HepG2 (cell line): ENCODE measurements at regions not wholly inside any gene's neighbourhood (a gene's known extent, or its start where the extent isn't known, plus 50 kb on each side); places are given as distances from the start of the nearest gene placed in this dataset.

Experiments
- ATAC-seq: fragments of 200-7000 bp; cut with Tn5 transposase; 3 replicates; pipeline ENCODE4 v1.9.1; 2020; ENCODE audit warnings: mild to moderate bottlenecking, moderate library complexity
- BruUV-seq: library from RNA; stranded (reverse); fragments of 400-500 nt; replicated peaks from 2 replicates; lab custom pipeline; 2021; lab: Mats Ljungman, UMichigan
- CTCF ChIA-PET: fragments of 300-600 bp; formaldehyde crosslinking; extraction: SDS; loops from one replicate; lab custom pipeline; 2021; ENCODE audit warnings: low total read pairs, inconsistent platforms, low intra/inter-chr PET ratio; lab: Yijun Ruan, JAX
- POLR2A ChIA-PET: fragments of 350-600 bp; sonication (Branson Sonifier 250); formaldehyde crosslinking; loops from one replicate; lab custom pipeline; 2020; ENCODE audit warnings: antibody characterized with exemption, inconsistent platforms; lab: Yijun Ruan, JAX
- DNase-seq: peaks from one replicate; pipeline ENCODE4 v3.0.0-alpha.2; 2015; ENCODE audit warnings: low spot score
- FAIRE-seq: peaks from 3 replicates; lab custom pipeline; 2011; peaks lifted over from hg19 to GRCh38; lab: Jason Lieb, UNC
- H2AFZ ChIP-seq: one replicate; pipeline ENCODE4 v1.6.1; 2011; ENCODE audit warnings: low read length, inconsistent platforms
- H3K27ac ChIP-seq: fragments of 300-600 bp; 3 replicates; pipeline ENCODE4 v1.8.0; 2011; ENCODE audit warnings: mixed run types, mild to moderate bottlenecking, mixed read lengths, low read length, inconsistent platforms; ENCODE audit not compliant: insufficient read depth; ENCODE audit errors: extremely low read length
- H3K27me3 ChIP-seq, 2 experiments: fragments of 200-600 bp in 1 of 2; 2 replicates in 1 of 2; 3 replicates in 1 of 2; pipeline versions ENCODE4 v1.6.0 to v1.8.0; 2011; ENCODE audit warnings: low read length in 2 of 2, mild to moderate bottlenecking in 2 of 2, moderate library complexity in 2 of 2, inconsistent platforms in 1 of 2; ENCODE audit not compliant: insufficient read depth in 2 of 2, control insufficient read depth in 1 of 2
- H3K36me3 ChIP-seq, 2 experiments: fragments of 200-600 bp in 1 of 2; replicated peaks in 1 of 2; 2 replicates in 1 of 2; 3 replicates in 1 of 2; pipeline versions ENCODE4 v1.5.1 to v1.8.0; 2011; ENCODE audit warnings: low read length in 2 of 2, inconsistent platforms in 1 of 2; ENCODE audit not compliant: insufficient read depth in 2 of 2, control insufficient read depth in 1 of 2
- H3K4me1 ChIP-seq: 2 replicates; pipeline ENCODE4 v1.5.1; 2012; ENCODE audit warnings: low read length, inconsistent platforms; ENCODE audit not compliant: insufficient read depth
- H3K4me2 ChIP-seq: 2 replicates; pipeline ENCODE4 v1.6.0; 2011; ENCODE audit warnings: low read depth, low read length, inconsistent platforms
- H3K4me3 ChIP-seq, 3 experiments: fragments of 200-600 bp in 1 of 3; sonication (generic), shearing (Covaris generic) in 1 of 3; replicated peaks in 1 of 3; 2 replicates each; pipeline ENCODE4 v1.5.1; 2011 to 2016; ENCODE audit warnings: low read length in 3 of 3, inconsistent platforms in 2 of 3, low read depth in 2 of 3, mild to moderate bottlenecking in 2 of 3, control low read depth in 1 of 3, mixed read lengths in 1 of 3; ENCODE audit not compliant: insufficient read depth in 1 of 3
- H3K79me2 ChIP-seq: one replicate; pipeline ENCODE4 v1.6.1; 2011; ENCODE audit warnings: low read length, inconsistent platforms; ENCODE audit not compliant: insufficient read depth
- H3K9ac ChIP-seq: 2 replicates; pipeline ENCODE4 v1.6.0; 2011; ENCODE audit warnings: mild to moderate bottlenecking, low read depth, low read length, inconsistent platforms; ENCODE audit not compliant: insufficient read depth
- H3K9me3 ChIP-seq: 2 replicates; pipeline ENCODE4 v1.5.1; 2012; ENCODE audit warnings: mild to moderate bottlenecking, low read length
- H4K20me1 ChIP-seq: 2 replicates; pipeline ENCODE4 v1.6.0; 2011; ENCODE audit warnings: inconsistent platforms, mild to moderate bottlenecking, low read length, moderate library complexity; ENCODE audit not compliant: insufficient read depth
- AHDC1 ChIP-seq: sonication (generic); formaldehyde crosslinking; IDR thresholded peaks from 2 replicates; pipeline ENCODE4 v1.5.1; 2020; ENCODE audit warnings: mild to moderate bottlenecking, missing genetic modification reagents, borderline replicate concordance
- CENPBD1 ChIP-seq: sonication (generic); formaldehyde crosslinking; IDR thresholded peaks from 2 replicates; pipeline ENCODE4 v1.8.0; 2022; ENCODE audit warnings: missing genetic modification reagents, low read depth, mild to moderate bottlenecking, borderline replicate concordance
- DNMT1 ChIP-seq: sonication (generic); formaldehyde crosslinking; IDR thresholded peaks from 2 replicates; pipeline ENCODE4 v1.5.1; 2020; ENCODE audit warnings: mild to moderate bottlenecking, missing genetic modification reagents
- ETV5 ChIP-seq: IDR thresholded peaks from 2 replicates; pipeline ENCODE4 v1.6.1; 2018; ENCODE audit warnings: missing biosample characterization, missing genetic modification reagents, inconsistent platforms, borderline replicate concordance
- FOXA3 ChIP-seq: IDR thresholded peaks from 2 replicates; pipeline ENCODE4 v1.6.1; 2016; ENCODE audit warnings: missing genetic modification reagents, missing compliant biosample characterization
- MAFG ChIP-seq: sonication (generic); formaldehyde crosslinking; IDR thresholded peaks from 2 replicates; pipeline ENCODE4 v1.5.1; 2020; ENCODE audit warnings: mild to moderate bottlenecking, missing genetic modification reagents
- PHB2 ChIP-seq: fragments of 450-650 bp; IDR thresholded peaks from 2 replicates; pipeline ENCODE4 v1.6.1; 2018; ENCODE audit not compliant: partially characterized antibody
- SMAD9 ChIP-seq: sonication (generic); formaldehyde crosslinking; IDR thresholded peaks from 2 replicates; pipeline ENCODE4 v1.5.1; 2020; ENCODE audit warnings: mild to moderate bottlenecking, missing genetic modification reagents
- TBL1XR1 ChIP-seq: fragments of 150-350 bp; IDR thresholded peaks from 2 replicates; pipeline ENCODE4 v1.6.1; 2014; ENCODE audit warnings: borderline replicate concordance, low read length; ENCODE audit not compliant: partially characterized antibody
- ZFX ChIP-seq: sonication (generic); formaldehyde crosslinking; IDR thresholded peaks from 2 replicates; pipeline ENCODE4 v1.4.0; 2020; ENCODE audit warnings: mild to moderate bottlenecking, low read depth, missing genetic modification reagents, moderate library complexity
- ZNF33B ChIP-seq: sonication (generic); formaldehyde crosslinking; IDR thresholded peaks from 2 replicates; pipeline ENCODE4 v1.5.1; 2020; ENCODE audit warnings: mild to moderate bottlenecking, missing genetic modification reagents
- ZNF550 ChIP-seq: sonication (generic); formaldehyde crosslinking; IDR thresholded peaks from 2 replicates; pipeline ENCODE4 v1.4.0; 2020; ENCODE audit warnings: mild to moderate bottlenecking, missing genetic modification reagents, borderline replicate concordance
- ZNF563 ChIP-seq: sonication (generic); formaldehyde crosslinking; IDR thresholded peaks from 2 replicates; pipeline ENCODE4 v1.8.0; 2022; ENCODE audit warnings: mild to moderate bottlenecking, moderate library complexity, missing genetic modification reagents
- ZNF605 ChIP-seq: sonication (generic); formaldehyde crosslinking; IDR thresholded peaks from 2 replicates; pipeline ENCODE4 v1.8.0; 2022; ENCODE audit warnings: mild to moderate bottlenecking, missing genetic modification reagents
- ZNF83 ChIP-seq: sonication (generic); formaldehyde crosslinking; IDR thresholded peaks from 2 replicates; pipeline ENCODE4 v1.4.0; 2020; ENCODE audit warnings: missing genetic modification reagents, mild to moderate bottlenecking, borderline replicate concordance
- ZNF841 ChIP-seq: sonication (generic); formaldehyde crosslinking; IDR thresholded peaks from 2 replicates; pipeline ENCODE4 v1.8.1; 2023; ENCODE audit warnings: missing genetic modification reagents, borderline replicate concordance
- ZSCAN20 ChIP-seq: sonication (generic); formaldehyde crosslinking; IDR thresholded peaks from 2 replicates; pipeline ENCODE4 v1.4.0; 2020; ENCODE audit warnings: missing genetic modification reagents, mild to moderate bottlenecking, borderline replicate concordance
- ZSCAN9 ChIP-seq: IDR thresholded peaks from 2 replicates; pipeline ENCODE4 v1.6.1; 2016; ENCODE audit warnings: borderline replicate concordance
- WGBS: methylation state at CpG from one replicate; pipeline ENCODE4 v1.1.6; 2017; ENCODE audit warnings: low lambda C conversion rate; 5-methylcytosine and 5-hydroxymethylcytosine counted together
- in situ Hi-C: cut with HindIII; loops from 2 replicates; pipeline ENCODE4 v1.10.0; 2017; ENCODE audit warnings: low pct_unique_long_range_greater_than_20kb; ENCODE audit not compliant: extremely low pct_ligation_motif_present
- intact Hi-C: fragments of 100-400 bp; cut with micrococcal nuclease; formaldehyde crosslinking; loops from one replicate; pipeline ENCODE4 v1.10.0; 2022; ENCODE audit not compliant: unreplicated experiment

- Histone ChIP-seq H3K9me3 (no peaks in the 10 kb centered on the region), H3K27ac (no peak overlapping the region), H3K36me3 (no peaks in the 10 kb centered on the region), H3K79me2 (no peaks in the 10 kb centered on the region), H3K4me1 (no peaks in the 10 kb centered on the region; the same call in 1 of the 2 replicates), H3K9ac (no peak overlapping the region), H3K4me2 (no peak overlapping the region), H3K27me3 (peaks cover 3 to 13% of the 10 kb centered on the region in 2 experiments; a peak in 3 of 5 replicates), H3K4me3 (no peak overlapping the region), H4K20me1 (no peaks in the 10 kb centered on the region), H2AFZ (no peak overlapping the region)
- ATAC-seq (no peak), DNase-seq (no peak), FAIRE-seq (no peak)
- POLR2A ChIA-PET: no interaction called here
- no TSS peak for BruUV-seq
- 47% methylated on average over 2 of the region's 2 CpGs for WGBS
- in situ Hi-C loops (no loop called here), intact Hi-C loops (no loop called here)
- CTCF ChIA-PET: no interaction called here
- TF ChIP-seq DNMT1 (CRISPR knock-in tag) (no peak), ZSCAN9 (CRISPR knock-in tag) (no peak), ZNF83 (CRISPR knock-in tag) (no peak), ZNF33B (CRISPR knock-in tag) (no peak), CENPBD1 (CRISPR knock-in tag) (no peak), ZSCAN20 (CRISPR knock-in tag) (no peak), AHDC1 (CRISPR knock-in tag) (no peak), ETV5 (CRISPR knock-in tag) (no peak), SMAD9 (CRISPR knock-in tag) (no peak), ZNF841 (CRISPR knock-in tag) (no peak), MAFG (CRISPR knock-in tag) (no peak), ZFX (no peak), FOXA3 (CRISPR knock-in tag) (no peak), ZNF550 (no peak), PHB2 (no peak), ZNF605 (CRISPR knock-in tag) (no peak), ZNF563 (CRISPR knock-in tag) (no peak), TBL1XR1 (no peak)
Measured at GRCh38 chr6:118750143-118750542, 98.8 kb upstream of the CEP85L start.
